PC-3 (cell line): ENCODE measurements at regions not wholly inside any gene's neighbourhood (a gene's known extent, or its start where the extent isn't known, plus 50 kb on each side); places are given as distances from the start of the nearest gene placed in this dataset.

Experiments used
- EZH2 ChIP-seq: fragments of 300-600 bp; sonication (generic); IDR thresholded peaks from one replicate; pipeline ENCODE4 v1.6.1; 2017; ENCODE audit warnings: antibody characterized with exemption, mild to moderate bottlenecking, low read length; ENCODE audit not compliant: unreplicated experiment
- EZH2phosphoT487 ChIP-seq: fragments of 300-600 bp; sonication (generic); IDR thresholded peaks from 2 replicates; pipeline ENCODE4 v1.6.1; 2018; ENCODE audit warnings: mild to moderate bottlenecking, antibody characterized with exemption, low read length, borderline replicate concordance
- TF ChIP-seq, protein P1 (sequence below): fragments of 300-600 bp; sonication (generic); conservative IDR thresholded peaks from 2 replicates; pipeline ENCODE4 v1.5.1; 2017; ENCODE audit warnings: antibody characterized with exemption, low read depth, mild to moderate bottlenecking, low read length

DNA sequence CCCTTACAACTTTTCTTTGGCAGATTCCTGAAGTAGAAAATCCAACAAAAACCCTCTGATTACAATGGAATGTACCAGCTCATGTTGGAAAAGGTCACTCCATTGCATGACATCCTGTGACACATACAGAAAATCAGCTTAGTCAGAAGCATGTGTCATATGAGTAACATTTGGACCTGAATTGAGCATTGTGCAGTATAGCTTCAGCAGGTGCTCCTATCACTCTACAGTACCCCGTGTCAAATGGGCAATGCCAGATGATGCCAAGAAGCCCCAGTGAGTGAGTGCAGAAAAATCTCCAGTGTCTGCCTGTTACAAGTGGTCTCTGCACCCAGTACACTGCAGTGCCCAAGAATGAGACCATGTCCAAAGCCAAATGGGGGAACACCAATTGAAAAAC, 129.7 kb upstream of the RUNX1 start:
- TF ChIP-seq, protein P1, sequence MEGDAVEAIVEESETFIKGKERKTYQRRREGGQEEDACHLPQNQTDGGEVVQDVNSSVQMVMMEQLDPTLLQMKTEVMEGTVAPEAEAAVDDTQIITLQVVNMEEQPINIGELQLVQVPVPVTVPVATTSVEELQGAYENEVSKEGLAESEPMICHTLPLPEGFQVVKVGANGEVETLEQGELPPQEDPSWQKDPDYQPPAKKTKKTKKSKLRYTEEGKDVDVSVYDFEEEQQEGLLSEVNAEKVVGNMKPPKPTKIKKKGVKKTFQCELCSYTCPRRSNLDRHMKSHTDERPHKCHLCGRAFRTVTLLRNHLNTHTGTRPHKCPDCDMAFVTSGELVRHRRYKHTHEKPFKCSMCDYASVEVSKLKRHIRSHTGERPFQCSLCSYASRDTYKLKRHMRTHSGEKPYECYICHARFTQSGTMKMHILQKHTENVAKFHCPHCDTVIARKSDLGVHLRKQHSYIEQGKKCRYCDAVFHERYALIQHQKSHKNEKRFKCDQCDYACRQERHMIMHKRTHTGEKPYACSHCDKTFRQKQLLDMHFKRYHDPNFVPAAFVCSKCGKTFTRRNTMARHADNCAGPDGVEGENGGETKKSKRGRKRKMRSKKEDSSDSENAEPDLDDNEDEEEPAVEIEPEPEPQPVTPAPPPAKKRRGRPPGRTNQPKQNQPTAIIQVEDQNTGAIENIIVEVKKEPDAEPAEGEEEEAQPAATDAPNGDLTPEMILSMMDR = no peak
- TF ChIP-seq EZH2 (no peak), EZH2phosphoT487 (no peak)
